Adrenal gland (tissue), 5 donors: ENCODE measurements at regions not wholly inside any gene's neighbourhood (a gene's known extent, or its start where the extent isn't known, plus 50 kb on each side); places are given as distances from the start of the nearest gene placed in this dataset.

Experiments
- POLR2A ChIP-seq, 2 donors: fragments of 450-650 bp; IDR thresholded peaks; one replicate each; pipeline ENCODE4 v1.6.1; 2017; ENCODE audit warnings: antibody characterized with exemption in 2 of 2, mild to moderate bottlenecking in 2 of 2, moderate library complexity in 1 of 2
- TF ChIP-seq, protein P1 (sequence below), 6 experiments: fragments of 450-650 bp in 4 of 6; fragments of 200-600 bp in 2 of 6; sonication (generic) in 1 of 6; IDR thresholded peaks; 1 replicate in 5 of 6; 2 replicates in 1 of 6; pipeline versions ENCODE4 v1.5.1 to v1.8.0; 2016 to 2021; ENCODE audit warnings: antibody characterized with exemption in 6 of 6, mild to moderate bottlenecking in 2 of 6, moderate library complexity in 1 of 6
- donor health status: DM: no; HTN: no; CAD: no.

DNA sequence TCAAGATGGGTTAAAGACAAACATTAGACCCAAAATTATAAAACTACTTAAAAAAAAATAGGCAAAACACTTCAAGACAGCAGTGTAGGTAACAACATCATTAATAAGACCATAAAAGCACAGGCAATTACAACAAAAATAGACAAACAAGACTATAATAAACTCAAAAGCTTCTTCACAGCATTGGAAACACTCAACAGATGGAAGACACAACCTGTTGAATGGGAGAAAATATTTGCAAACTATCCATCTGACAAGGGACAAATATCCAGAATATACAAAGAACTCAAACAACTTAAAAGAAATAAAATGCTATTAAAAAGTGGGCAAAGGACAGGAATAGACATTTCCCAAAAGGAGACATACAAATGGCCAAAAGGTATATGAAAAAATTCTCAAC is 170.7 kb downstream of the HHIP start:
- TF ChIP-seq, protein P1, sequence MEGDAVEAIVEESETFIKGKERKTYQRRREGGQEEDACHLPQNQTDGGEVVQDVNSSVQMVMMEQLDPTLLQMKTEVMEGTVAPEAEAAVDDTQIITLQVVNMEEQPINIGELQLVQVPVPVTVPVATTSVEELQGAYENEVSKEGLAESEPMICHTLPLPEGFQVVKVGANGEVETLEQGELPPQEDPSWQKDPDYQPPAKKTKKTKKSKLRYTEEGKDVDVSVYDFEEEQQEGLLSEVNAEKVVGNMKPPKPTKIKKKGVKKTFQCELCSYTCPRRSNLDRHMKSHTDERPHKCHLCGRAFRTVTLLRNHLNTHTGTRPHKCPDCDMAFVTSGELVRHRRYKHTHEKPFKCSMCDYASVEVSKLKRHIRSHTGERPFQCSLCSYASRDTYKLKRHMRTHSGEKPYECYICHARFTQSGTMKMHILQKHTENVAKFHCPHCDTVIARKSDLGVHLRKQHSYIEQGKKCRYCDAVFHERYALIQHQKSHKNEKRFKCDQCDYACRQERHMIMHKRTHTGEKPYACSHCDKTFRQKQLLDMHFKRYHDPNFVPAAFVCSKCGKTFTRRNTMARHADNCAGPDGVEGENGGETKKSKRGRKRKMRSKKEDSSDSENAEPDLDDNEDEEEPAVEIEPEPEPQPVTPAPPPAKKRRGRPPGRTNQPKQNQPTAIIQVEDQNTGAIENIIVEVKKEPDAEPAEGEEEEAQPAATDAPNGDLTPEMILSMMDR (IDR thresholded peaks at IDR 0.05) = no peak
- TF ChIP-seq POLR2A (IDR thresholded peaks at IDR 0.05) = no peak
